Upper lobe of left lung (tissue), 6 donors: ENCODE measurements at regions not wholly inside any gene's neighbourhood (a gene's known extent, or its start where the extent isn't known, plus 50 kb on each side); places are given as distances from the start of the nearest gene placed in this dataset.

Experiments used
- ATAC-seq, 2 donors: fragments of 200-7000 bp; cut with Tn5 transposase; one replicate each; pipeline ENCODE4 v1.9.1; 2022; ENCODE audit warnings: mild to moderate bottlenecking in 2 of 2, moderate library complexity in 2 of 2; ENCODE audit not compliant: low FRiP score in 2 of 2
- DNase-seq, 2 donors: peaks; one replicate each; pipeline ENCODE4 v3.0.0-alpha.2; 2019 to 2020
- H3K27ac ChIP-seq, 4 donors: fragments of 200-600 bp; sonication (generic); one replicate each; pipeline ENCODE4 v1.5.1; 2016 to 2019
- H3K27me3 ChIP-seq, 4 donors: fragments of 200-600 bp; sonication (generic); one replicate each; pipeline ENCODE4 v1.5.1; 2017 to 2019
- H3K36me3 ChIP-seq, 4 donors: fragments of 200-600 bp; sonication (generic); one replicate each; pipeline ENCODE4 v1.5.1; 2016 to 2019
- H3K4me1 ChIP-seq, 4 donors: fragments of 200-600 bp; sonication (generic); one replicate each; pipeline ENCODE4 v1.5.1; 2018 to 2019
- H3K4me3 ChIP-seq, 4 donors: fragments of 200-600 bp; sonication (generic); one replicate each; pipeline ENCODE4 v1.5.1; 2017 to 2019; ENCODE audit warnings: mild to moderate bottlenecking in 2 of 4, moderate library complexity in 1 of 4
- H3K9me3 ChIP-seq, 4 donors: fragments of 200-600 bp; sonication (generic); one replicate each; pipeline ENCODE4 v1.5.1; 2018 to 2019
- EP300 ChIP-seq, 4 donors: sonication (generic); formaldehyde crosslinking; IDR thresholded peaks; one replicate each; pipeline ENCODE4 v1.5.1; 2017; ENCODE audit warnings: antibody characterized with exemption in 4 of 4, control low read depth in 2 of 4
- POLR2A ChIP-seq, 4 donors: fragments of 450-650 bp; IDR thresholded peaks; one replicate each; pipeline ENCODE4 v1.5.1; 2016 to 2017; ENCODE audit warnings: antibody characterized with exemption in 4 of 4, mild to moderate bottlenecking in 2 of 4
- POLR2AphosphoS5 ChIP-seq, 2 donors: sonication (generic); formaldehyde crosslinking; IDR thresholded peaks; one replicate each; pipeline ENCODE4 v1.5.1; 2017; ENCODE audit warnings: antibody characterized with exemption in 2 of 2
- WGBS, 2 donors: methylation state at CpG; one replicate each; pipeline ENCODE4 v1.1.5; 2017 to 2018; 5-methylcytosine and 5-hydroxymethylcytosine counted together
- TF ChIP-seq, protein P1 (sequence below), 6 experiments: fragments of 450-650 bp in 4 of 6; fragments of 200-600 bp in 2 of 6; sonication (generic) in 2 of 6; IDR thresholded peaks; one replicate each; pipeline ENCODE4 v1.5.1; 2016 to 2019; ENCODE audit warnings: antibody characterized with exemption in 6 of 6
- donor health status: DM: no; HTN: no; CAD: no; lungs with moderate emphysema.
- donor health status: DM: no; HTN: yes; CAD: no; lungs with severe emphysema.

DNA sequence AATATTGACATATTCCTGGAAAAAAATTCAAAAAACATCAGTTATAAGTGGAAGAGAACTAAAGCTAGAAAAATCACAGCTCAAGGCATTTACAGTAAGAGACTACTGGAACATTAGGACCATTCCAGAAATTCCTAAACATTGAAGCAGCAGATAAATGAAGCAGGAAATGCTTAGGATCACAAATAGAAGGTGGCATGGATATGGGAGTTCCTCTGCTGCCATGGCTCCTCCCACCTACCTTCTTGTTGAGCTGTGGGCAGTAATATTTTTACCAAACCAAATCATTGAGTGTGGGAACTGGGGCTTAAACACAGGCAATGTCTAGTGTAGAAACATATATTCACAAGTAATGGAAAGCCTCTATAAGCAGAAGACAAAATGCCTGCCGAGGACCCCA, 292.8 kb downstream of the ANKRD7 start:
- H3K4me1 ChIP-seq = no peaks in the 10 kb centered on the region
- 0 to 41% methylated on average over 1 of the region's 1 CpG for WGBS, 2 donors
- no peaks in the 10 kb centered on the region for H3K36me3 ChIP-seq
- ATAC-seq = no peak
- H3K9me3 ChIP-seq = no peaks in the 10 kb centered on the region
- DNase-seq = no peak
- no peak overlapping the region for H3K4me3 ChIP-seq
- TF ChIP-seq, protein P1, sequence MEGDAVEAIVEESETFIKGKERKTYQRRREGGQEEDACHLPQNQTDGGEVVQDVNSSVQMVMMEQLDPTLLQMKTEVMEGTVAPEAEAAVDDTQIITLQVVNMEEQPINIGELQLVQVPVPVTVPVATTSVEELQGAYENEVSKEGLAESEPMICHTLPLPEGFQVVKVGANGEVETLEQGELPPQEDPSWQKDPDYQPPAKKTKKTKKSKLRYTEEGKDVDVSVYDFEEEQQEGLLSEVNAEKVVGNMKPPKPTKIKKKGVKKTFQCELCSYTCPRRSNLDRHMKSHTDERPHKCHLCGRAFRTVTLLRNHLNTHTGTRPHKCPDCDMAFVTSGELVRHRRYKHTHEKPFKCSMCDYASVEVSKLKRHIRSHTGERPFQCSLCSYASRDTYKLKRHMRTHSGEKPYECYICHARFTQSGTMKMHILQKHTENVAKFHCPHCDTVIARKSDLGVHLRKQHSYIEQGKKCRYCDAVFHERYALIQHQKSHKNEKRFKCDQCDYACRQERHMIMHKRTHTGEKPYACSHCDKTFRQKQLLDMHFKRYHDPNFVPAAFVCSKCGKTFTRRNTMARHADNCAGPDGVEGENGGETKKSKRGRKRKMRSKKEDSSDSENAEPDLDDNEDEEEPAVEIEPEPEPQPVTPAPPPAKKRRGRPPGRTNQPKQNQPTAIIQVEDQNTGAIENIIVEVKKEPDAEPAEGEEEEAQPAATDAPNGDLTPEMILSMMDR (IDR thresholded peaks at IDR 0.05) = no peak
- TF ChIP-seq EP300 (IDR thresholded peaks at IDR 0.05) (no peak), POLR2AphosphoS5 (IDR thresholded peaks at IDR 0.05) (no peak), POLR2A (IDR thresholded peaks at IDR 0.05) (no peak)
- H3K27ac ChIP-seq = no peak overlapping the region
- H3K27me3 ChIP-seq = no peaks in the 10 kb centered on the region

DNA sequence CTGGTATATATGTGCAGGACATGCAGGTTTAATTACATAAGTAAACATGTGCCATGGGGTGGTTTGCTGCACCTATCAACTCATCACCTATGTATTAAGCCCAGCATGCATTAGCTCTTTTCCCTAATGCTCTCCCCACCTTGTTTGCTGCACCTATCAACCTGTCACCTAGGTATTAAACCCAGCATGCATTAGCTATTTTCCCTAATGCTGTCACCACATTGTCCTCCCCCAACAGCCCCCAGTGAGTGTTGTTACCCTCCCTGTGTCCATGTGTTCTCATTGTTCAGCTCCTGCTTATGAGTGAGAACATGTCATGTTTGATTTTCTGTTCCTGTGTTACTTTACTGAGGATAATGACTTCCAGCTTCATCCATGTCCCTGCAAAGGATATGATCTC, 300.5 kb downstream of the ANKRD7 start:
- Histone ChIP-seq H3K27ac (no peak overlapping the region), H3K27me3 (no peaks in the 10 kb centered on the region), H3K36me3 (no peaks in the 10 kb centered on the region), H3K4me3 (no peak overlapping the region), H3K4me1 (no peaks in the 10 kb centered on the region), H3K9me3 (no peaks in the 10 kb centered on the region)
- ATAC-seq (no peak), DNase-seq (no peak)
- TF ChIP-seq, protein P1 (IDR thresholded peaks at IDR 0.05) = no peak
- no peak for TF ChIP-seq POLR2A (IDR thresholded peaks at IDR 0.05)
- no peak for TF ChIP-seq POLR2AphosphoS5 (IDR thresholded peaks at IDR 0.05)
- no peak for TF ChIP-seq EP300 (IDR thresholded peaks at IDR 0.05)

DNA sequence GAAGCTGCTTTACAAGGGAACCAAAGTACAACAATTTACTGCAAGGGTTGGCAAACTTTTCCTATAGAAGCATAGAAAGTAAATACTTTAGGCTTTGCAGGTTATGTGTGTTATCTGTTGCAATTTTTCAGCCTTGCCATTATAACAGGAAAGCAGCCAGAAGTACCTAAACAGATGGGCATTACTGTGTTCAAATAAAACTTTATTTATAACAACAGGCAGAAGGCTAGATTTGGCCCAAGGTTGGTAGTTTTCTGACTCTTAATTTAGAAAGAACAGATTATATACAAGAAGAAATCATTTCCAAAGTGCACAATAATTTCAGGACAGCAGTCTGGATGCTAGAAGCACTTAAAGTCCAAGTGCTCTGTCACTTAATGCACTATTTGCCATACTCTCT, 307.1 kb downstream of the ANKRD7 start:
- TF ChIP-seq EP300 (IDR thresholded peaks at IDR 0.05) (no peak), POLR2A (IDR thresholded peaks at IDR 0.05) (no peak), POLR2AphosphoS5 (IDR thresholded peaks at IDR 0.05) (no peak)
- TF ChIP-seq, protein P1 (IDR thresholded peaks at IDR 0.05) = no peak
- no peaks in the 10 kb centered on the region for H3K36me3 ChIP-seq
- ATAC-seq = no peak
- no peaks in the 10 kb centered on the region for H3K4me1 ChIP-seq
- no peak for DNase-seq
- H3K9me3 ChIP-seq = no peaks in the 10 kb centered on the region
- H3K27me3 ChIP-seq = no peaks in the 10 kb centered on the region
- no peak overlapping the region for H3K4me3 ChIP-seq
- no peak overlapping the region for H3K27ac ChIP-seq

DNA sequence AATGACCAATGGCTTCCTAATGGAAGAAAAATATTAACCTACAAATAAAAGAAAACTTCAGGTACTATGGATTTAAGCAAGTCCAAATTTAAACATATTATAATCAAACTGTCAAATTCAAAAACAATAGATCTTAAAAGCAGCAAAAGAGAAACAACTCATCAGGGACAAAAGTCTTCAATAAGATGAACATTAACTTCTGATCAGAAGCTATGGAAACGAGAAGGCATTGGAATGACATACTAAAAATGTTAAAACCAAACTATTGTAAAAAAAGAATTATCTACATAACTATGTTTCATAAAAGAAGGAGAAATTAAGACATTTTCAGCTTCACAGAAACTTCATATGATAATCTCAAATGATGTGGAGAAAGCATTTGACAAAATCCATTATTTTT, 334.7 kb downstream of the ANKRD7 start:
- Histone ChIP-seq H3K36me3 (no peaks in the 10 kb centered on the region), H3K27me3 (no peaks in the 10 kb centered on the region), H3K27ac (no peak overlapping the region), H3K4me1 (no peaks in the 10 kb centered on the region), H3K4me3 (no peak overlapping the region), H3K9me3 (no peaks in the 10 kb centered on the region)
- 76 to 86% methylated on average over 1 of the region's 1 CpG for WGBS, 2 donors
- no peak for TF ChIP-seq POLR2A (IDR thresholded peaks at IDR 0.05)
- TF ChIP-seq, protein P1 (IDR thresholded peaks at IDR 0.05) = no peak
- no peak for TF ChIP-seq EP300 (IDR thresholded peaks at IDR 0.05)
- TF ChIP-seq POLR2AphosphoS5 (IDR thresholded peaks at IDR 0.05) = no peak
- no peak for ATAC-seq
- no peak for DNase-seq

DNA sequence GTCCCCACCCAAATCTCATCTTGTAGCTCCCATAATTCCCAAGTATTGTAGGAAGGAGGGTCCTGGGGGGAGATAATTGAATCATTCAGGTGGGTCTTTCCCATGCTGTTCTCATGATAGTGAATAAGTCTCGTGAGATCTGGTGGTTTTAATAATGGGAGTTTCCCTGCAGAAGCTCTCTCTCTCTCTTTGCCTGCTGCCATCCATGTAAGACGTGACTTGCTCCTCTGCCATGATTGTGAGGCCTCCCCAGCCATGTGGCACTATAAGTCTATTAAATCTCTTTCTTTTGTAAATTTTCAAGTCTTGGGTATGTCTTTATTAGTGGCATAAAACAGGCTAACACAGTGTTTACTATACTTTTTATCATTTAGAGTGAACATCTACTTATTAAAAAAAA, 338.8 kb downstream of the ANKRD7 start:
- no peak for DNase-seq
- Histone ChIP-seq H3K9me3 (no peaks in the 10 kb centered on the region), H3K27ac (no peak overlapping the region), H3K36me3 (no peaks in the 10 kb centered on the region), H3K27me3 (no peaks in the 10 kb centered on the region), H3K4me3 (no peak overlapping the region), H3K4me1 (no peaks in the 10 kb centered on the region)
- TF ChIP-seq POLR2AphosphoS5 (IDR thresholded peaks at IDR 0.05) = no peak
- TF ChIP-seq EP300 (IDR thresholded peaks at IDR 0.05) = no peak
- TF ChIP-seq POLR2A (IDR thresholded peaks at IDR 0.05) = no peak
- TF ChIP-seq, protein P1 (IDR thresholded peaks at IDR 0.05) = no peak
- ATAC-seq = no peak
- WGBS, 2 donors = 80 to 88% methylated on average over 2 of the region's 2 CpGs
